ENCODE measurements at regions not wholly inside any gene's neighbourhood (a gene's known extent, or its start where the extent isn't known, plus 50 kb on each side); places are given as distances from the start of the nearest gene placed in this dataset.
"Not testable (repeated sequence)": the region's sequence is repeated elsewhere in the genome, so short reads cannot be mapped to it uniquely, and the experiment has no call there.

GRCh38 chr2:57050007-57050406 lies 866.2 kb downstream of the CCDC85A start:
- DNase-seq (ENCODE audit: low read depth), result no peak
- TF ChIP-seq, protein P1, sequence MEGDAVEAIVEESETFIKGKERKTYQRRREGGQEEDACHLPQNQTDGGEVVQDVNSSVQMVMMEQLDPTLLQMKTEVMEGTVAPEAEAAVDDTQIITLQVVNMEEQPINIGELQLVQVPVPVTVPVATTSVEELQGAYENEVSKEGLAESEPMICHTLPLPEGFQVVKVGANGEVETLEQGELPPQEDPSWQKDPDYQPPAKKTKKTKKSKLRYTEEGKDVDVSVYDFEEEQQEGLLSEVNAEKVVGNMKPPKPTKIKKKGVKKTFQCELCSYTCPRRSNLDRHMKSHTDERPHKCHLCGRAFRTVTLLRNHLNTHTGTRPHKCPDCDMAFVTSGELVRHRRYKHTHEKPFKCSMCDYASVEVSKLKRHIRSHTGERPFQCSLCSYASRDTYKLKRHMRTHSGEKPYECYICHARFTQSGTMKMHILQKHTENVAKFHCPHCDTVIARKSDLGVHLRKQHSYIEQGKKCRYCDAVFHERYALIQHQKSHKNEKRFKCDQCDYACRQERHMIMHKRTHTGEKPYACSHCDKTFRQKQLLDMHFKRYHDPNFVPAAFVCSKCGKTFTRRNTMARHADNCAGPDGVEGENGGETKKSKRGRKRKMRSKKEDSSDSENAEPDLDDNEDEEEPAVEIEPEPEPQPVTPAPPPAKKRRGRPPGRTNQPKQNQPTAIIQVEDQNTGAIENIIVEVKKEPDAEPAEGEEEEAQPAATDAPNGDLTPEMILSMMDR (IDR thresholded peaks at IDR 0.05; ENCODE audit: control insufficient read depth, extremely low read depth, insufficient read depth), result no peak
- no peak overlapping the region for H3K4me3 ChIP-seq (ENCODE audit: low read depth, low read length)

GRCh38 chr2:57066301-57066700 lies 882.5 kb downstream of the CCDC85A start:
- DNase-seq (ENCODE audit: low read depth), result not testable (repeated sequence)

GRCh38 chr2:57075226-57075625 lies 891.4 kb downstream of the CCDC85A start:
- TF ChIP-seq, protein P1 (IDR thresholded peaks at IDR 0.05; ENCODE audit: control insufficient read depth, extremely low read depth, insufficient read depth), result no peak
- H3K4me3 ChIP-seq (ENCODE audit: low read depth, low read length), result no peak overlapping the region
- DNase-seq (ENCODE audit: low read depth), result no peak

More at GRCh38 chr2:57066301-57066700, 882.5 kb downstream of the CCDC85A start:
- not testable (repeated sequence) for H3K4me3 ChIP-seq (ENCODE audit: low read depth, low read length)

- TF ChIP-seq, protein P1 (IDR thresholded peaks at IDR 0.05; ENCODE audit: control insufficient read depth, extremely low read depth, insufficient read depth), result no peak
- DNase-seq (ENCODE audit: low read depth), result no peak
- H3K4me3 ChIP-seq (ENCODE audit: low read depth, low read length), result no peak overlapping the region
Measured at GRCh38 chr2:57080035-57080434, 896.2 kb downstream of the CCDC85A start.

DNA sequence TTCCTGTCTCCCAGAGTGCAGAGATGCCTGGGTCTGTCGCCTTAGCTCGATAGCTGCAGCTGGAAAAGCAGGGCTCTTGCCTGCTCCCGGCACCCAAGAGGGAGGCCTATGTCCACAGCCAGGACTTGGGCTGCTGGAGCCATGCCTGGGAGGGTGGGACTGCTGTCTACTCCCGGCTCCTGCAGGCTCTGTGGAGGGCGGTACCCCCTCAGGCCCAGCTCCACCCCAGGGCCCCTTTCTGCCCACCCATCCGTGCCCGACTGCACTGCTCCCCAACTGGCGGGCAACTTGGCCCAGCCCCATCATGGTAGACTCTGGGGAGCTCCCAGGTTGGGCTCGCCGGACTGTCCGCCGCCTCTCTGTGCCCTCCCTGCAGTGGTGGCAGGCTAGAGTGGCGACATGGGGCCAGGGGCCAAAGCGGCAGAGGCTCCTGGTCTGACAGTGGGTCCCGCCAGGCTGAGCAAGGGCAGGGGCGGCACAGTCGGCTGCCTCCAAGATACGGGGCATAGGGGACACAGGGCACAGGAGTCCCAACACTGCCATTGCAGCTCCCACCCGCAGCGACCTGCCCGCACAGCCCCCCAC lies 901.0 kb downstream of the CCDC85A start:
- TF ChIP-seq, protein P1 (IDR thresholded peaks at IDR 0.05; ENCODE audit: control insufficient read depth, extremely low read depth, insufficient read depth), result no peak
- DNase-seq (ENCODE audit: low read depth), result no peak
- H3K4me3 ChIP-seq (ENCODE audit: low read depth, low read length), result no peak overlapping the region

DNA sequence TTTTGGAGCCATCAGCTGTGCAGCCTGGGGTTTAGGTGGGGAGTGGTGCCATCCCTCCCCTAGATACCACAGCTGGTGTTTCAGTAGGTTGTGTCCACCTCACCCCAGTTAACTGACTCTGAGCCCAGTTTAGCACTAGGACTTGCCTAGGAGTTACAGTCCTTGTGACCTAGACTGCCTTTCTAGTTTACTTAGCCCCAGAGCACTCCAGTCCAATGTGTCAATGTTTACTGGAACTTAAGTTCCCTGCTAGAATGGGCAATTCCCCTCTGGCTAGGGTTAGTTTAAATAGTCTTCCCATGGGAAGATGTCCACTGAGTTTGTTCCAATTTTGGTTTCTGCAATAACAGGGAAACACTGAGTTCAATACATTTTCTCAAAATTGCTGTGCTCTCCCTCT lies 909.2 kb downstream of the CCDC85A start:
- H3K4me3 ChIP-seq (ENCODE audit: low read depth, low read length), result no peak overlapping the region
- no peak for DNase-seq (ENCODE audit: low read depth)
- TF ChIP-seq, protein P1 (IDR thresholded peaks at IDR 0.05; ENCODE audit: control insufficient read depth, extremely low read depth, insufficient read depth), result no peak

- TF ChIP-seq, protein P1 (IDR thresholded peaks at IDR 0.05; ENCODE audit: control insufficient read depth, extremely low read depth, insufficient read depth), result no peak
Measured at GRCh38 chr2:57097855-57098254, 914.1 kb downstream of the CCDC85A start.

More at GRCh38 chr2:57097855-57098254, 914.1 kb downstream of the CCDC85A start:
- no peak overlapping the region for H3K4me3 ChIP-seq (ENCODE audit: low read depth, low read length)
- no peak for DNase-seq (ENCODE audit: low read depth)
